Mucosa of descending colon (tissue), 3 donors: ENCODE measurements at regions not wholly inside any gene's neighbourhood (a gene's known extent, or its start where the extent isn't known, plus 50 kb on each side); places are given as distances from the start of the nearest gene placed in this dataset.

Source experiments
- ATAC-seq: fragments of 200-7000 bp; cut with Tn5 transposase; one replicate; pipeline ENCODE4 v1.9.1; 2020; ENCODE audit warnings: mild to moderate bottlenecking, moderate library complexity
- DNase-seq, 3 donors: peaks; one replicate each; pipeline ENCODE4 v3.0.0-alpha.2; 2020
- H3K36me3 ChIP-seq: fragments of 200-600 bp; one replicate; pipeline ENCODE4 v1.8.0; 2021; ENCODE audit warnings: low read depth, mild to moderate bottlenecking
- H3K4me1 ChIP-seq: fragments of 200-600 bp; one replicate; pipeline ENCODE4 v1.8.0; 2021; ENCODE audit warnings: low read depth, mild to moderate bottlenecking
- H3K4me3 ChIP-seq: fragments of 200-600 bp; one replicate; pipeline ENCODE4 v1.8.0; 2021; ENCODE audit warnings: mild to moderate bottlenecking
- H3K9me3 ChIP-seq: fragments of 200-600 bp; one replicate; pipeline ENCODE4 v1.8.0; 2021; ENCODE audit warnings: mild to moderate bottlenecking
- intact Hi-C, 2 donors: fragments of 100-400 bp; cut with DNase I in 1 of 2; cut with micrococcal nuclease in 1 of 2; formaldehyde crosslinking; loops; one replicate each; pipeline versions ENCODE4 v1.11.0 to v1.11.1; 2022; cut with DNase I, micrococcal nuclease
- TF ChIP-seq, protein P1 (sequence below): fragments of 200-600 bp; IDR thresholded peaks from one replicate; pipeline ENCODE4 v1.8.0; 2022; ENCODE audit warnings: antibody characterized with exemption, mild to moderate bottlenecking
- donor health status: DM: no; HTN: no; CAD: no; lungs with moderate emphysema.
- donor health status: DM: no; HTN: no; CAD: no.
- donor health status: DM: no; HTN: yes; CAD: no.

DNA sequence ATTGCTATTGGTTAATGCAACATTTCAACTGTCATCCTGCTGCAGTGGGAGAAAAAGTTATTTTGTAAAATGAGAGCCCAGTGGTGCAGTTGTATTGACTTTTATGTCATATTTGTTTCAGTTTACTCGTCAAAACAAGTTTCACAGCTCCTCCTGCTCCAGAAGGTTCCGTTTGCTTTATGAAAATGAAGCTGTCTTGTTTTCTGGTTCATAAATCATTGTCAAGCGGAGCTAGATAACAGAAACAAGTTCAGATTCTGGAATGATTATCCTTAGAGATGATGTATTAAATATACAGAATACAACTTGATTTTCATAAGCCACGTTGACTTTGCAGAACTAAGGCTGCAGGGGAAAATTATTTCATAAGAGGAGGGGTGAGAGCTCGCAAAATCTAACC, 970.5 kb upstream of the NR2F2 start:
- intact Hi-C loops, result no loop called here
- ATAC-seq, result no peak
- no peaks in the 10 kb centered on the region for H3K4me1 ChIP-seq
- H3K9me3 ChIP-seq, result peaks cover 8% of the 10 kb centered on the region
- H3K4me3 ChIP-seq, result no peak overlapping the region
- TF ChIP-seq, protein P1, sequence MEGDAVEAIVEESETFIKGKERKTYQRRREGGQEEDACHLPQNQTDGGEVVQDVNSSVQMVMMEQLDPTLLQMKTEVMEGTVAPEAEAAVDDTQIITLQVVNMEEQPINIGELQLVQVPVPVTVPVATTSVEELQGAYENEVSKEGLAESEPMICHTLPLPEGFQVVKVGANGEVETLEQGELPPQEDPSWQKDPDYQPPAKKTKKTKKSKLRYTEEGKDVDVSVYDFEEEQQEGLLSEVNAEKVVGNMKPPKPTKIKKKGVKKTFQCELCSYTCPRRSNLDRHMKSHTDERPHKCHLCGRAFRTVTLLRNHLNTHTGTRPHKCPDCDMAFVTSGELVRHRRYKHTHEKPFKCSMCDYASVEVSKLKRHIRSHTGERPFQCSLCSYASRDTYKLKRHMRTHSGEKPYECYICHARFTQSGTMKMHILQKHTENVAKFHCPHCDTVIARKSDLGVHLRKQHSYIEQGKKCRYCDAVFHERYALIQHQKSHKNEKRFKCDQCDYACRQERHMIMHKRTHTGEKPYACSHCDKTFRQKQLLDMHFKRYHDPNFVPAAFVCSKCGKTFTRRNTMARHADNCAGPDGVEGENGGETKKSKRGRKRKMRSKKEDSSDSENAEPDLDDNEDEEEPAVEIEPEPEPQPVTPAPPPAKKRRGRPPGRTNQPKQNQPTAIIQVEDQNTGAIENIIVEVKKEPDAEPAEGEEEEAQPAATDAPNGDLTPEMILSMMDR, result no peak
- no peak for DNase-seq
- no peaks in the 10 kb centered on the region for H3K36me3 ChIP-seq

GRCh38 chr15:95362306-95362705, 968.2 kb upstream of the NR2F2 start:
- Histone ChIP-seq H3K36me3 (no peaks in the 10 kb centered on the region), H3K4me3 (no peak overlapping the region), H3K4me1 (no peaks in the 10 kb centered on the region), H3K9me3 (peaks cover 8% of the 10 kb centered on the region)
- ATAC-seq (no peak), DNase-seq (no peak)
- TF ChIP-seq, protein P1, result no peak
- intact Hi-C loops, result no loop called here

DNA sequence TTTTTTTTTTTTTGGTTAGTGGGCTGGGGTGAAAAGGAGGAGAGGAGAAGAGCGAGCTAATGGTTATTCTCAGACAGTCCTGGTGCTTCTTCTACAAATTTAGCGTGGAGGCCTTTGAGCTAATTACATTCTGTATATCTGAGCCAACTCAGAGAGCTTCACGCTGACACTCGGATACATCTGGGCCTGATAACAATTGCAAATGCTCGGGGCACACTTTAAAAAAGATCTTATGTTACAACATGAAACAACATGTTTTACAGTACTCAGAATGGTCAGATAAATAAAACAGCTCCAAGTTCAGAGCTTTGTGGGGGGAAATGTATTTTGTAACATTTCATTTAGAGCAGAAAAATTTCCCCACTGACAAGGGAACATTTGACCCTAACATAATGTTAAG, 966.9 kb upstream of the NR2F2 start:
- Histone ChIP-seq H3K9me3 (peaks cover 8% of the 10 kb centered on the region), H3K36me3 (no peaks in the 10 kb centered on the region), H3K4me3 (no peak overlapping the region), H3K4me1 (no peaks in the 10 kb centered on the region)
- TF ChIP-seq, protein P1, result no peak
- DNase-seq (no peak), ATAC-seq (no peak)
- intact Hi-C loops, result no loop called here

GRCh38 chr15:95365511-95366107, 964.9 kb upstream of the NR2F2 start:
- TF ChIP-seq, protein P1, result no peak
- DNase-seq (no peak), ATAC-seq (no peak)
- intact Hi-C loops, result no loop called here
- Histone ChIP-seq H3K9me3 (peaks cover 8% of the 10 kb centered on the region), H3K4me3 (no peak overlapping the region), H3K4me1 (no peaks in the 10 kb centered on the region), H3K36me3 (no peaks in the 10 kb centered on the region)

DNA sequence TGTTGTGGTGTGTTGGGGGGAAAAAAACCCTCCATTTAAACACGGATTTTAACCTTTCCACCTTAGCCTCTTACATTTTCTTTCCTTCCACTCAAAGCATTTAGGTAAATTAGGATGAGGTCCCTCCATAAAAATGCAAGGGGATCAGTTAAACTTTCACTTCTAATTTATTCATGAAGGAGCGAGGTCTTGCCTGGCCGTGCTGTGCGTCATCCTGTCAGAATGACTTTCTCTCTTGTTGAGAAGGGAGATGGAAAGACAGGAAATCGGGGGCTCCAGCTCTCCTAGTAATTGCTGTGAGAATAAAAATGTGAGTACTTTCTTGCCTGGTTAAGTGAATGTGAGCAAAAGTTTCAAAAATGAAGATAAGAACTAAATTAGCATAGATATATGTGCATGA, 962.3 kb upstream of the NR2F2 start:
- Histone ChIP-seq H3K4me1 (no peaks in the 10 kb centered on the region), H3K4me3 (no peak overlapping the region), H3K36me3 (no peaks in the 10 kb centered on the region), H3K9me3 (no peaks in the 10 kb centered on the region)
- TF ChIP-seq, protein P1, result no peak
- DNase-seq, result no peak
- ATAC-seq, result no peak
- intact Hi-C loops, result no loop called here
